ENCODE measurements at regions not wholly inside any gene's neighbourhood (a gene's known extent, or its start where the extent isn't known, plus 50 kb on each side); places are given as distances from the start of the nearest gene placed in this dataset.

DNA sequence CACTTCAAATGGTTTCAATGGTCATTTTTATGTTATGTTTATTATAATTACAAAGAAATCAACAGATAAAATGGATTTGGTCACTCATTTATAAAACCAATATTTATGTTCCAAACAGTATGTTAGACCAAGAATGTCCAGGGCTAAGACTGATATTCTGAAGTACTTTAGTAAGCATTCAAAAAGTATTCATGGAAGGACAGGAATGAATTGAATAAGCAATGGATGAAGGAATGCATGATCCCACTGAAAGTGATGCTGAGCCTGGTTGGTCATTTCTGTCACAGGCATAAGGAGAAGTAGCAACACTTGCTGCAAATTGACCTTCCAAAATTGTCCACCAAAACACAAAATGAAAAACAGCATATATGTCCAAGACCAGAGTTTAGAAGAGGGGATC, 189.0 kb upstream of the CELF2 start:
- DNase-seq (no peak), ATAC-seq (ENCODE audit: low read depth) (no peak)
- Mint-ChIP-seq H3K4me3 (no peak overlapping the region), H3K36me3 (no peaks in the 10 kb centered on the region), H3K27ac (no peak overlapping the region), H3K9me3 (no peaks in the 10 kb centered on the region), H3K27me3 (no peaks in the 10 kb centered on the region), H3K4me1 (no peaks in the 10 kb centered on the region)
- POLR2A ChIA-PET: no interaction called here

DNA sequence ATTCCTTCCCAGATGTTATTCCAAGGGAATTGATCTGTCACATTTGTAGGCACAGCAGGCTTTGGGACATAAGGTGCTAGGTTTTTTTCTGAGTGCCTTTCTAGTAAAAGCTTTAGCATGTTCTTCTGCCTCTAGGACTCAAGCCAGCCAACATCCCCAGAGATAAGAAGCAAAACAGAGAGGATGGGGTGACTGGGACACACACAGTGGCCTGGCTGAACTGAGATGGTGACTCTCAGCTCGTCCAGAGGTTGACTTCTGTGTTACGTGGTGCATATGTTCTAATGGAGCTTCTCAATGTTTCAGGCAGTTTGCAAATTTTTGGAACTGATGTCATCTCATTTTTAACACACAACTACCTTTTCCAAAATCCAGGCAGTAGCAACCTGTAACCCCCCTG, 188.1 kb upstream of the CELF2 start:
- no peaks in the 10 kb centered on the region for H3K36me3 Mint-ChIP-seq
- no peaks in the 10 kb centered on the region for H3K9me3 Mint-ChIP-seq
- DNase-seq (no peak), ATAC-seq (ENCODE audit: low read depth) (no peak)
- H3K27me3 Mint-ChIP-seq: no peaks in the 10 kb centered on the region
- H3K27ac Mint-ChIP-seq: no peak overlapping the region
- POLR2A ChIA-PET: no interaction called here
- no peaks in the 10 kb centered on the region for H3K4me1 Mint-ChIP-seq
- H3K4me3 Mint-ChIP-seq: no peak overlapping the region

GRCh38 chr10:10830293-10830986, 187.2 kb upstream of the CELF2 start:
- no peak for DNase-seq
- H3K36me3 Mint-ChIP-seq: no peaks in the 10 kb centered on the region
- H3K27ac Mint-ChIP-seq: no peak overlapping the region
- no peaks in the 10 kb centered on the region for H3K9me3 Mint-ChIP-seq
- H3K27me3 Mint-ChIP-seq: no peaks in the 10 kb centered on the region
- no peak for ATAC-seq (ENCODE audit: low read depth)
- H3K4me1 Mint-ChIP-seq: no peaks in the 10 kb centered on the region
- H3K4me3 Mint-ChIP-seq: no peak overlapping the region
- POLR2A ChIA-PET: no interaction called here

GRCh38 chr10:10831085-10831484, 186.6 kb upstream of the CELF2 start:
- Mint-ChIP-seq H3K27ac (no peak overlapping the region), H3K4me1 (no peaks in the 10 kb centered on the region), H3K27me3 (peaks cover 2% of the 10 kb centered on the region), H3K36me3 (no peaks in the 10 kb centered on the region), H3K4me3 (no peak overlapping the region), H3K9me3 (no peaks in the 10 kb centered on the region)
- no peak for DNase-seq
- POLR2A ChIA-PET: no interaction called here
- ATAC-seq (ENCODE audit: low read depth): no peak

GRCh38 chr10:10833955-10834354, 183.7 kb upstream of the CELF2 start:
- H3K27me3 Mint-ChIP-seq: peaks cover 2% of the 10 kb centered on the region
- ATAC-seq (ENCODE audit: low read depth): no peak
- H3K4me1 Mint-ChIP-seq: no peaks in the 10 kb centered on the region
- H3K36me3 Mint-ChIP-seq: no peaks in the 10 kb centered on the region
- POLR2A ChIA-PET: no interaction called here
- no peak for DNase-seq
- H3K4me3 Mint-ChIP-seq: no peak overlapping the region
- H3K27ac Mint-ChIP-seq: no peak overlapping the region
- H3K9me3 Mint-ChIP-seq: peaks cover 1% of the 10 kb centered on the region

DNA sequence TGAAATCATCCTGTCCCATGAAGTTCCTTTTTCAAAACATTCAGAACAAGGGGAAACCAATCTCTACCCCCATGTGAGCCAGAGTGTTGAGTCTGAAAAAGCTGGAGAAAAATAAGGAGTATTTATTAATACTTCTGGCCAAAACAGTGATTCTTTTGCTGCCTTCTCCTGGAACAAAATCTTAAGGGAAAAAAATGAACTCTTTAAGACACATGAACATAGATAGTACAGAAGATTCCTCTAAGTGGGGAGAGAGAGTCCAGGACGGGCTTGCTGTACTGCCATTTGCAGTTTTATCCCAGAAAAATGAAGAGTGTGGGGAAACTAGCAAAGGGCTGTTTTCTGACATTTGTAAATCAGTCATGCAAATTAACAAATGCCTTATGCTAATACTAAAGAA, 173.4 kb upstream of the CELF2 start:
- no peaks in the 10 kb centered on the region for H3K36me3 Mint-ChIP-seq
- no peaks in the 10 kb centered on the region for H3K4me1 Mint-ChIP-seq
- no peak overlapping the region for H3K27ac Mint-ChIP-seq
- H3K27me3 Mint-ChIP-seq: peaks cover 8% of the 10 kb centered on the region
- ATAC-seq (ENCODE audit: low read depth) (no peak), DNase-seq (no peak)
- H3K4me3 Mint-ChIP-seq: no peak overlapping the region
- peaks cover 2% of the 10 kb centered on the region for H3K9me3 Mint-ChIP-seq
- POLR2A ChIA-PET: no interaction called here

GRCh38 chr10:10845185-10845584, 172.5 kb upstream of the CELF2 start:
- no peak for DNase-seq
- Mint-ChIP-seq H3K4me3 (no peak overlapping the region), H3K36me3 (no peaks in the 10 kb centered on the region), H3K9me3 (no peaks in the 10 kb centered on the region), H3K27ac (no peak overlapping the region), H3K4me1 (no peaks in the 10 kb centered on the region), H3K27me3 (peaks cover 8% of the 10 kb centered on the region)
- no peak for ATAC-seq (ENCODE audit: low read depth)
- POLR2A ChIA-PET: no interaction called here

GRCh38 chr10:10845826-10846503, 171.7 kb upstream of the CELF2 start:
- ATAC-seq (ENCODE audit: low read depth) (no peak), DNase-seq (no peak)
- POLR2A ChIA-PET: no interaction called here
- peaks cover 8% of the 10 kb centered on the region for H3K27me3 Mint-ChIP-seq
- H3K4me3 Mint-ChIP-seq: no peak overlapping the region
- no peaks in the 10 kb centered on the region for H3K36me3 Mint-ChIP-seq
- H3K4me1 Mint-ChIP-seq: no peaks in the 10 kb centered on the region
- H3K9me3 Mint-ChIP-seq: no peaks in the 10 kb centered on the region
- H3K27ac Mint-ChIP-seq: no peak overlapping the region

GRCh38 chr10:10846504-10846900, 171.2 kb upstream of the CELF2 start:
- H3K27me3 Mint-ChIP-seq: peaks cover 7% of the 10 kb centered on the region
- no peaks in the 10 kb centered on the region for H3K9me3 Mint-ChIP-seq
- H3K36me3 Mint-ChIP-seq: no peaks in the 10 kb centered on the region
- H3K27ac Mint-ChIP-seq: no peak overlapping the region
- no peak for DNase-seq
- POLR2A ChIA-PET: no interaction called here
- H3K4me1 Mint-ChIP-seq: no peaks in the 10 kb centered on the region
- ATAC-seq (ENCODE audit: low read depth): no peak
- no peak overlapping the region for H3K4me3 Mint-ChIP-seq

DNA sequence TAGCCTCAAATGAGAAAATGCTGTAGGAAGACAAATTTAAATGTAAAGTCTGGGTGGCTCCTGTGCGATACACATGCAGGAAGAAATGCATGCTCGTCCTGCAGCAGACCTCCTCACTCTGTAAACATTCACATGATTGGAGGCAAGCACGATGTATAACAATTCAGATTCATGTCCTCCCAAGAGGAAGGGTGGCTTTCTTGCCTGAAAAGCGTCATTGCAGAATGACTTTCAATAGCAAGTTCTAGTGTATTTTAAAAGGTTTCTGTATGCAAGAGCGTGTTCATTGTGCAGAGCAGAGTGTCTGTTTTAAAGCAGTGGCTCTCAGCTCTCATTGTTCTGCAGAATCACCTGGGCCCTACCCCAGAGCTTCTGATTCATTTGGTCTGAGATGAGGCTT, 170.3 kb upstream of the CELF2 start:
- DNase-seq: no peak
- ATAC-seq (ENCODE audit: low read depth): no peak
- POLR2A ChIA-PET: no interaction called here
- peaks cover 6% of the 10 kb centered on the region for H3K27me3 Mint-ChIP-seq
- no peak overlapping the region for H3K27ac Mint-ChIP-seq
- H3K36me3 Mint-ChIP-seq: no peaks in the 10 kb centered on the region
- H3K4me3 Mint-ChIP-seq: no peak overlapping the region
- H3K4me1 Mint-ChIP-seq: no peaks in the 10 kb centered on the region
- no peaks in the 10 kb centered on the region for H3K9me3 Mint-ChIP-seq

DNA sequence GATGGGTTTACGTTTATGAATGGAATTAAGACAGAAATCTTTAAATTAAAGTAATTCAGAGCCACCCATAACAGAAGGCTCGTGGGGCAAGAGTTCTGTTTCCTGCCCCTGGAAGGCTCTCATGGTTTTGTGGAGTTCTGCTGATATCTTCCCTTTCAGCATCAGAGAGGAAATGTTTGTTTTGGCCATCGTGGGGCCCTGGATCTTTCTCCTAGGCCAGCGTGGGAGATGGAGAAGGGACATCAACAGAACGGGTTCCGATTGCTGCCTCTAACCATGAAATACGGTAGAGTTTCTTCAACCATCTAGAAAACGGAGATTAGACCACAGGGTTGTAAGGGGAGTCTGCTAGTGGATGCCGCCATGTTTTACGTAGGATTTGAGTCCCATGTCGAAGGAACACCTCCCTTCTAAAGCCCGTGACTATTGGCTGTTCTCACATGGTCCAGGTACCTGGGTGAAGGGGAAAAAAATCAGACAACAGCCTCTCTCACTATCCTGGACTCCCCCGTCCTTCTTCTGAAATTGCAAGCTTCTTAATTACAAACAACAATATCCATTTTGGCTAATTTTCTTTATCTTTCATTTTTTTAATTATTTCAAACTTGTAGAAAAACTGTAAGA, 169.1 kb upstream of the CELF2 start:
- Mint-ChIP-seq H3K4me1 (no peaks in the 10 kb centered on the region), H3K27me3 (peaks cover 10% of the 10 kb centered on the region), H3K4me3 (no peak overlapping the region), H3K27ac (no peak overlapping the region), H3K9me3 (no peaks in the 10 kb centered on the region), H3K36me3 (no peaks in the 10 kb centered on the region)
- ATAC-seq (ENCODE audit: low read depth) (no peak), DNase-seq (no peak)
- POLR2A ChIA-PET: no interaction called here

DNA sequence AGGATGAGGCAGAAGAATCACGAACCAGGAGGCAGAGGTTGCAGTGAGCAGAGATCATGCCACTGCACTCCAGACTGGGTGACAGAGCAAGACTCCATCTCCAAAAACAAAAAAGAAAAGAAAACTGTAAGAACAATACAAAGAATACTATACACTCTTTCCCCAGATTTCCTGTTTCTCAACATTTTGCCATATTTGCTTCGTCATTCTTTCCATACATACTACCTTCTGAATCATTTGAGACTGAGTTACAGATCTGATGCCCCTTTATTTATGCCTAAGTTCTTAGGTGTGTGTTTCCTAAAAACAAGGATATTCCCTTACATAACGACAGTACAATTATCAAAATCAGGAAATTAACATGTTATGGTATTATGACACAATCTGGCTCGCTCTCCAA, 168.4 kb upstream of the CELF2 start:
- no peaks in the 10 kb centered on the region for H3K4me1 Mint-ChIP-seq
- no peaks in the 10 kb centered on the region for H3K36me3 Mint-ChIP-seq
- H3K27ac Mint-ChIP-seq: no peak overlapping the region
- ATAC-seq (ENCODE audit: low read depth) (no peak), DNase-seq (no peak)
- H3K4me3 Mint-ChIP-seq: no peak overlapping the region
- POLR2A ChIA-PET: no interaction called here
- H3K9me3 Mint-ChIP-seq: no peaks in the 10 kb centered on the region
- peaks cover 12% of the 10 kb centered on the region for H3K27me3 Mint-ChIP-seq

DNA sequence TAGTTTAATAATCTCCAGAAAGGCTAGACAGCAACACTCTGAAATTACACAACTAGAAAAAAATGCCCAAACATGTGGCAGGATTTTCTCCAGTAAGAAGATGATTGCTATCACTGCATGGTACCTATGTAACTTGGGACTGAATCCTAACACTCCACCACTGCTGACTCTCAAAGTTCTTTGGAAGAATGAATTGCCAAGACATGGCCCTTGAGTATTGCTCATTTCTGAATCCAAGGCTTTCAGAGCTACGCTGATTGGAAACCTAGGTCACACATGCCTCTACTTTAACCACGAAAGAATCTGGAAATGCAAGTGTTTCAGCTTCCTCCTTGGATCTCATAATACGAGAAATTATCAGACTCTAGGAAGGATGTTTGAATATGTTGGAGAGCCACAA, 167.5 kb upstream of the CELF2 start:
- H3K27me3 Mint-ChIP-seq: peaks cover 9% of the 10 kb centered on the region
- H3K4me1 Mint-ChIP-seq: peaks cover 2% of the 10 kb centered on the region
- DNase-seq (no peak), ATAC-seq (ENCODE audit: low read depth) (no peak)
- H3K36me3 Mint-ChIP-seq: no peaks in the 10 kb centered on the region
- H3K9me3 Mint-ChIP-seq: no peaks in the 10 kb centered on the region
- POLR2A ChIA-PET: no interaction called here
- H3K27ac Mint-ChIP-seq: no peak overlapping the region
- no peak overlapping the region for H3K4me3 Mint-ChIP-seq

DNA sequence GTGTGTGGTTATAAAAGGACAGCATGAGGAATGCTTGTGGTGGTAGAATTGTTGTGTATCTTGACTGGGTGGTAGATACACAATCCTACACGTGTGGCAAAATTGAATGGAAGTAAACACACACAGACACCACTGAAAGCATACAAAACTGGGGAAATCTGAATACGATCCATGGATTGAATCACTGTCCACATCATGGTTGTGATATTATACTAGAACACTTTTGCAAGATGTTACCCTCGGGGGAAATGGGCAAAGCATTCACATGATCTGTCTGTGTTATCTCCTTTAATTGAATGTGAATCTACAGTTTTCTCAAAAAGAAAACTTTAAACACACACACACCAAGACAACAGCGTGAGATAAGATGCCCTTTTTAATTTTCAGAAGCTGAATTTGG, 165.2 kb upstream of the CELF2 start:
- Mint-ChIP-seq H3K4me1 (peaks cover 5% of the 10 kb centered on the region), H3K9me3 (no peaks in the 10 kb centered on the region), H3K36me3 (no peaks in the 10 kb centered on the region), H3K4me3 (no peak overlapping the region), H3K27me3 (peaks cover 9% of the 10 kb centered on the region), H3K27ac (no peak overlapping the region)
- DNase-seq: no peak
- POLR2A ChIA-PET: no interaction called here
- no peak for ATAC-seq (ENCODE audit: low read depth)

All from activated naive CD8-positive, alpha-beta T cell treated with anti-CD3 and anti-CD28 coated beads, Interleukin-2, amount 10 ng/mL, durations not matched to agents 7 days and 5 days (primary cell).